Occipital lobe (tissue), 1 donor: ENCODE measurements at regions not wholly inside any gene's neighbourhood (a gene's known extent, or its start where the extent isn't known, plus 50 kb on each side); places are given as distances from the start of the nearest gene placed in this dataset.
"Not testable (repeated sequence)": the region's sequence is repeated elsewhere in the genome, so short reads cannot be mapped to it uniquely, and the experiment has no call there.

ENCODE experiments used
- DNase-seq: peaks from one replicate; lab custom pipeline; 2025; lab: John Stamatoyannopoulos, UW

GRCh38 chr2:111495636-111496035, 374.9 kb downstream of the BCL2L11 start:
- DNase-seq, result not testable (repeated sequence)

GRCh38 chr2:111496176-111496575, 375.5 kb downstream of the BCL2L11 start:
- not testable (repeated sequence) for DNase-seq

GRCh38 chr2:111496860-111497259, 376.1 kb downstream of the BCL2L11 start:
- DNase-seq, result not testable (repeated sequence)

- DNase-seq, result not testable (repeated sequence)
Observed at GRCh38 chr2:111497270-111497669, 376.6 kb downstream of the BCL2L11 start.

- not testable (repeated sequence) for DNase-seq
Observed at GRCh38 chr2:111500536-111501062, 379.9 kb downstream of the BCL2L11 start.

GRCh38 chr2:111503844-111504570, 380.0 kb downstream of the ANAPC1 start:
- not testable (repeated sequence) for DNase-seq

GRCh38 chr2:111504571-111504942, 379.4 kb downstream of the ANAPC1 start:
- DNase-seq, result not testable (repeated sequence)

- not testable (repeated sequence) for DNase-seq
Observed at GRCh38 chr2:111505267-111505666, 378.7 kb downstream of the ANAPC1 start.

GRCh38 chr2:111506936-111507335, 377.1 kb downstream of the ANAPC1 start:
- not testable (repeated sequence) for DNase-seq

- DNase-seq, result not testable (repeated sequence)
Observed at GRCh38 chr2:111509225-111509869, 374.6 kb downstream of the ANAPC1 start.

- DNase-seq, result not testable (repeated sequence)
Observed at GRCh38 chr2:111510384-111510783, 373.6 kb downstream of the ANAPC1 start.

GRCh38 chr2:111511062-111511461, 372.9 kb downstream of the ANAPC1 start:
- not testable (repeated sequence) for DNase-seq

- not testable (repeated sequence) for DNase-seq
Observed at GRCh38 chr2:111512378-111512777, 371.6 kb downstream of the ANAPC1 start.

- DNase-seq, result not testable (repeated sequence)
Observed at GRCh38 chr2:111514138-111514537, 369.9 kb downstream of the ANAPC1 start.

- DNase-seq, result not testable (repeated sequence)
Observed at GRCh38 chr2:111517050-111517720, 366.8 kb downstream of the ANAPC1 start.

GRCh38 chr2:111517721-111518053, 366.3 kb downstream of the ANAPC1 start:
- not testable (repeated sequence) for DNase-seq

- DNase-seq, result no peak
Observed at GRCh38 chr2:111519071-111519470, 364.9 kb downstream of the ANAPC1 start.

GRCh38 chr2:111522231-111522768, 361.7 kb downstream of the ANAPC1 start:
- DNase-seq, result no peak

- DNase-seq, result no peak
Observed at GRCh38 chr2:111523009-111523408, 361.0 kb downstream of the ANAPC1 start.

GRCh38 chr2:111525026-111525425, 359.0 kb downstream of the ANAPC1 start:
- not testable (repeated sequence) for DNase-seq

- DNase-seq, result not testable (repeated sequence)
Observed at GRCh38 chr2:111526041-111526639, 357.9 kb downstream of the ANAPC1 start.
